Daoy (cell line): ENCODE measurements at regions not wholly inside any gene's neighbourhood (a gene's known extent, or its start where the extent isn't known, plus 50 kb on each side); places are given as distances from the start of the nearest gene placed in this dataset.

Source experiments
- DNase-seq: peaks from one replicate; pipeline ENCODE4 v3.0.0-alpha.2; 2015; ENCODE audit warnings: low read depth

- no peak for DNase-seq
These were observed 218.2 kb downstream of the ARL4C start for GRCh38 chr2:234278556-234279255.

GRCh38 chr2:234275515-234275914 lies 221.4 kb downstream of the ARL4C start:
- DNase-seq: no peak

- no peak for DNase-seq
These were observed 222.8 kb downstream of the ARL4C start for GRCh38 chr2:234273887-234274584.

DNA sequence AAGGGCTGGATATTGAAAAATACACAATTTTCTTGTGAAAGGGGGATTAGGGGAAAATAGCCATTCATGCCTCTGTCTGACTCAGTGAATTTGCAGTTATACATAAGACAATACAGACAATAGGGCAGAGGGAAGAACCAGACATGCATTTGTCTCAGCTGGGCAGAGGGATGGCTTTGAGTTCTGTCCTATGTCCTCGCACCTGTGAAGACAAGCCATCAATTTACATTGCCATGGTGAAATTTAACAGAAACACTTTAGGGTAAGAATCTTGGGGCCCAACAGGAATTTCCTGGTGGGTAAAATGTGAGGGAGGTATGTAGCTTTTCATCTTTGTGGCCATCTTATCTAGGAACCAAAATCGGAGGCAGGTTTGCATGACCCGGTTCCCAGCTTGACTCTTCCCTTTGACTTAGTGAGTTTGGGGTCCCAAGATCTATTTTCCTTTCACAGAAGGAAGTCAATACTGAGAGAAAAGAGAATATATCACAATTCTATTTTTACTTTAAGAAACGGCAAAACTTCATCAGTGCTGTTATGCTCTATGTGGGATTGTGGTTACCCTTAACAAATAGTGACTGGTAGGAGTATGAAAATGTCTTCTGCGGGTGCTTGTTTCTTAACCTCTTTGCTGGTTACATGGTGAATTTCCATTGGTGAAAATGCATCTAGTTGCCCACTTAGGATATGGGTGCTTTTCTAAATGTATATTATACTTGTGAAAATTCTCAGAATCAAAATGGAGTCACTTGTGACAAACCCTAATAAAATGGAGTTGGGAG lies 221.8 kb downstream of the SPP2 start:
- DNase-seq: no peak

DNA sequence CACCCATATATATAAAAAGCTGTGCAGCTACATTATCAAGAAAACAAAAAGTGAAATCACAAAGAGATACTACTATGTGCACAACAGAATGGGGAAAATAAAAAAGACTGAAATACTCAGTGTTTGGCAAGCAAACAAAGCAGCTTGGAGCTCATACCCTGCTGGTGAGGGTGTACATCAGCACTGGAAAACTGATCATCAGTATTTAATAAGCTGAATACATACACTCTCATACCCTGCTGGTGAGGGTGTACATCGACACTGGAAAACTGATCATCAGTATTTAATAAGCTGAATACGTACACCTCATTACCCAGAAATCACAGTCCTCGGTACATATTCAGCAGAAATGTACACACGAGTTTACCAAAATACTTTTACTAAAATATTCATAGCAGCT lies 220.8 kb downstream of the SPP2 start:
- no peak for DNase-seq

DNA sequence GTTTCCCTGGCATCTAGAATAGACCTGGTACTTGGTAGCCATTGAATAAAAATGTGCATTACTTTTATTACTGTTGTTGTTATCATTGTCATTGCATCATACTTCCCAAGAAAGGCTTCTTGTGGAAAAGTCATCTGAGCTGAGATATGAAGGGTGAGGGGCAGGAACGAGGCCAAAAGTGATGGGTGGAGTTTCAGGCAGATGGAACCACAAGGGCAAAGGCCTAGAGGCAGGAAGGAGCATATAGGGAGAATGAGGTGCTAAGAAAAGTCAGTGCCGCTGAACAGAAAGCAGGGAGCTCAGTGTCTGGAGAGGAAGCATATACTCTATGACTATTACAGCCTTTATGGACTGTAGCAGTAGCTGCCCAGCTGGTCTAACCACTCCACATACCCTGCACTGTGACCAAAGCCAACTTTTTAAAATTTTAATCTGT lies 219.3 kb downstream of the SPP2 start:
- DNase-seq: peak; percentile 55

GRCh38 chr2:234267534-234267933 lies 217.0 kb downstream of the SPP2 start:
- no peak for DNase-seq

DNA sequence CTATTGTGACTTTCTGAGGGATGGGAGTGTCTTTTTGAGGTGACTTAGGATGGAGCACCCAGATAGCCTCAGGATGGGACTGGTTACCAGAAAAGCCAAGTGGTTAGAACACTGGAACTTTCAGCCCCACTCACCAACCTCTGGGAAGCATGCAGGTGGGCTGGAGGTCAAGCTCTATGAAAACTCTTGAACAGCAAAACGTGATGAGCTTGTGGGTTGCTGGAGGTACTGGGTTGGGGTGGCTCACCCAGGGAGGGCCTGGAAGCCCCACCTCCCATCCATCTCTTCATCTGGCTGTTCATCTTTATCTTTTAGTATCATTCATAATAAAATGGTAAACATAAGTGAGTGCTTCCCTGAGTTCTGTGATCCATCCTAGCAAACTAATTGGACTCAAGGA lies 216.4 kb downstream of the SPP2 start:
- DNase-seq: no peak

- DNase-seq: no peak
These were observed 214.7 kb downstream of the SPP2 start for GRCh38 chr2:234265206-234265605.

GRCh38 chr2:234261736-234262135 lies 211.2 kb downstream of the SPP2 start:
- DNase-seq: no peak

GRCh38 chr2:234259440-234259839 lies 208.9 kb downstream of the SPP2 start:
- no peak for DNase-seq

- DNase-seq: peak; percentile 71
These were observed 208.2 kb downstream of the SPP2 start for GRCh38 chr2:234258562-234259141.

DNA sequence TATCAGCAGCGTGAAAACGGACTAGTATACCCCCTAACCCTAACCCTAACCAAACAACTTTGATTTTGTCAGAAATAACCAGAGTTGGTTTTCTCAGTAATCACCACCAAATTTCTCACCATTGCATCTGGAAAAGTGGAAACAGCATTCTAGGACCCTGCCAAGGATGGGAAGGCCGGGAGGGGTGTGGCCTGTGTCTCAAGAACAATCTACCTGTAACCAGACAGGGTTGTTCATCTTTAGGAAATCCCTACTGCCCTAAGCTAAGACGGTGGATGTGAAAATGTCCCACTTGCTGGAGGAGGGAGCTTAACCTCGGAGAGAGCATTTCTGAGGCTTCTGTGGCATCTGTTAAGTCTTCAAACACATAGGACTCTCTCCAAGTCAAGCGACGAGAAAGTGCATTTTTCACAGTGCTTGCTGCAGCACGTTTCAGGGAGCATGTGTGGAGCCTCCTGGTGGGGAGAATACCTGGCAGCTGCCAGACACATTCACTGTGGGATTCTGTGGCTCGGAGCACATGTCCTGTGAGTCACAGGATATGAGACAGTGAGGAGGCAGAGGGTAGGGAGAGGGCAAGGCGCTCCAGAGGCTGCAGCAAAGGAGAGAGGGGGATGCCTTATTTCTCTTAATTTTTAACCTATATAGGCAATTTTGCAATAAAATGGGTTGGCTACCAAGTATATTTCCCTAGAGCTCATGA lies 207.5 kb downstream of the SPP2 start:
- DNase-seq: peak; percentile 98

- DNase-seq: no peak
These were observed 206.0 kb downstream of the SPP2 start for GRCh38 chr2:234256516-234256915.

- DNase-seq: no peak
These were observed 204.4 kb downstream of the SPP2 start for GRCh38 chr2:234254783-234255521.

DNA sequence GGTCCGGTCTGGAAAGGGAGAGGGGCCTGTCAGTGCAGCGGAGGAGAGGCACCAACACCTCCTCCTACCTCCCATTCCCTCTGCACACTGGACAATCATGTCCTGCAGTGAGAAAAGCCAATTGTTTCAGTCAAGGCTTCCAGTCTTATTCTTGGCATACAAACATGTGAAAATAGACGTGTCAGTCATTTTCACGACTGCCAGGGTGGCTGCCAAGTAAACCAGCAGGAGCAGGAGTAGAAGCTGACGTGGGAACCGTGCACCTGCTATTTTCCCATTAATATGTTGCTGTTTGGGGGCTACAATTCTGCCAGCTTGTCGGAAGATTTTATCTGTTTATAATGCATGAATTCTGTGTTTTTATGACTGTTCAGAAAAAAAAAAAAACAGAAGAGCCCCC lies 202.3 kb downstream of the SPP2 start:
- DNase-seq: no peak

DNA sequence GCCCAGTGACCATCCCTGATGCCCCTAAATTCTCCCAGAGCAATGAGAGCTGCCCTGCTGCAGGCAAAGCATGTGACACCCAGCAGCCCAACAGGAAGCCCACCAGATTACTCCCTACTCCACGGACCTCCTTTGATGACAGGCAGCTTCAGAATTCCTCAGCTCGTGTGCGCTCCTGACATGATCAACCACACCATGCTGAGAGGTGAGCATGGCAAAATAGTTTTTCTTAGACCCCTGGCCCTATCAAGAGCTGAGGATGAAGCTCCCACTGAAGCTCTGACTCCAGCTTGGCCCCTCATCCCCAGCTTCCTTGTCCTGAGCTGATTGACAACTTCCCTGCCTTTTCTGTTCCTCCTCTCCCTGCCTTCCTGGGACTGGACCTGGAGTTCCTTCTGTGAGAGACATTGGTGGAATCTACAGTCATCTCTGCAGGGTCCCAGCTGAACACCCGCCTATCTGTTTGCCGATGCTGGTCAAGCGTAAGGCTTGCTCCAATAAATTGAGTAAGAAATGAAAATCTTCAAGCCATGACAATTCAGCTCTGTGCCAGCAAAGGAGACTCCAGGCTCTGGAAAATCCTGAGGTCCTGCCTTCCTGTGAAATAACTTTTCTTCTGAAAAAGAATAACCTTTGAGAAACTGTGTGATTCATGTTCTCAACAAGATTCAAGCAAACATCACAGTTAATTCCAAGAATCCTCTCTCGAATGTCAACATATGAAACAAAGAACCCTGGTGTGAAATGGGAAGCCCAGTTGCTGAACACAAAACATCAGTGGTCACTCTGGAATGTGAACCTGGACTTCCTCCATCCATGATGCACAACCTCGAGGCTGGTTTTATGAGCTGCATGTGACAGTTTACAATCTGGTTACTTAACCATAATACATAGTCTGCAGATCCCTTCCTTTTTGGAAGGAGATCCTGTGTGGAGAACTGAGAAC lies 201.1 kb downstream of the SPP2 start:
- peak; percentile 93 for DNase-seq

DNA sequence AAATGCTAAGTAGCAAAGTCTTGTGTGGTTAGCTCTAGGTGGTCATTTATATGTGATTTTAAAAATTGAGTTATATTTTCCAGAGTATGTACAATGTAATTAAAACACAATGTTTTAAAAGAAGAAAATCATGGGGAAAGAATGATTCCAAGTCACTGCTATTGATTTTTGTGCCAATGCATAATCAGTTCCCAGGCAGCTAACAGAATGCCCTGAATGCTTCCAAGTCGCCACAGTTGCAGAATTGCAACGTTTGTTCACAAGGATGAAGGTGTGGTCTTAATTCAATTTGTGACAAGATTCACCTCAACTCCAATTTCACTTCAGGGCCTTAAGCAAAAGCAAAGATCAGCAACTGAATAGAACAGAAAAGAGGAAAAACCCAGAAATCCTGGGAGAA lies 200.4 kb downstream of the SPP2 start:
- no peak for DNase-seq

DNA sequence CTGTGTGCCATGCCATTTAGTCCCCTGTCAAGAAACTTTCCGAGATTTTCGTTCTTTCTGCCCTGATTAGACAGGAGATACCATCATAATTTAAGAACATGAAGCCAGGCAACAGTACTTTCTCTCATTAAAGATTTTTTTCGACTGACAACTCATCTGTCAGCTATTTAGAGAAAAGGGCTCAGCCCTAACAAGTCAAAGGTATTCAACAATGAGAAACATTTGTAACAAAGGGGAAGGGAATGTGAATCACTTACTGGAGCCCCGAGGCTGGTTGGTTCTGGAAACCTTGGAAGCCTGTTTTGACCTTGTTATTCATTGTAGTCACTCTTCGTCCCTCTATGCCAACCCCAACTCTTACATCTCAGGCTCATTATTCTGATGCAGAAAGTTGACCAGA lies 199.4 kb downstream of the SPP2 start:
- DNase-seq: peak; percentile 90
